DOHH2 (cell line): ENCODE measurements at regions not wholly inside any gene's neighbourhood (a gene's known extent, or its start where the extent isn't known, plus 50 kb on each side); places are given as distances from the start of the nearest gene placed in this dataset.

Source experiments
- H3F3A ChIP-seq: fragments of 200-600 bp; sonication (generic), shearing (Covaris generic); 2 replicates; pipeline ENCODE4 v1.6.0; 2016; ENCODE audit warnings: antibody characterized with exemption, mild to moderate bottlenecking; ENCODE audit not compliant: control insufficient read depth, insufficient read depth
- H3K27ac ChIP-seq: fragments of 200-600 bp; sonication (generic); 2 replicates; pipeline ENCODE4 v1.5.1; 2014; ENCODE audit warnings: low read depth, mild to moderate bottlenecking, low read length, moderate library complexity
- H3K27me3 ChIP-seq: fragments of 200-600 bp; sonication (generic); 2 replicates; pipeline ENCODE4 v1.6.1; 2014; ENCODE audit warnings: mild to moderate bottlenecking, low read length, mixed read lengths; ENCODE audit not compliant: control insufficient read depth
- H3K36me3 ChIP-seq: fragments of 200-600 bp; sonication (generic); 2 replicates; pipeline ENCODE4 v1.6.1; 2014; ENCODE audit warnings: mild to moderate bottlenecking, low read length, moderate library complexity, mixed read lengths; ENCODE audit not compliant: control insufficient read depth
- H3K4me1 ChIP-seq: fragments of 200-600 bp; sonication (generic); 2 replicates; pipeline ENCODE4 v1.6.1; 2014; ENCODE audit warnings: mild to moderate bottlenecking, low read length, mixed read lengths; ENCODE audit not compliant: control insufficient read depth
- H3K4me2 ChIP-seq: fragments of 200-600 bp; sonication (generic); 2 replicates; pipeline ENCODE4 v1.6.0; 2014; ENCODE audit warnings: mild to moderate bottlenecking, low read length, moderate library complexity
- H3K4me3 ChIP-seq: fragments of 200-600 bp; sonication (generic); 2 replicates; pipeline ENCODE4 v1.5.1; 2014; ENCODE audit warnings: mild to moderate bottlenecking, low read length, mixed read lengths
- H3K79me2 ChIP-seq: fragments of 200-600 bp; sonication (generic); 2 replicates; pipeline ENCODE4 v1.6.1; 2014; ENCODE audit warnings: mild to moderate bottlenecking, low read length, mixed read lengths; ENCODE audit not compliant: control insufficient read depth
- H3K9me2 ChIP-seq: fragments of 200-600 bp; sonication (generic); replicated peaks from 2 replicates; pipeline ENCODE4 v1.6.1; 2014; ENCODE audit warnings: mild to moderate bottlenecking, low read length, mixed read lengths; ENCODE audit not compliant: control insufficient read depth
- H3K9me3 ChIP-seq: fragments of 200-600 bp; sonication (generic); 2 replicates; pipeline ENCODE4 v1.6.1; 2014; ENCODE audit warnings: antibody characterized with exemption, low read length, mixed read lengths; ENCODE audit not compliant: control insufficient read depth, insufficient read depth
- H4K20me1 ChIP-seq: fragments of 200-600 bp; sonication (generic); 2 replicates; pipeline ENCODE4 v1.6.0; 2014; ENCODE audit warnings: low read depth, mild to moderate bottlenecking, antibody characterized with exemption, low read length, moderate library complexity; ENCODE audit not compliant: control insufficient read depth, insufficient read depth
- CTCF ChIP-seq: fragments of 200-600 bp; sonication (generic); IDR thresholded peaks from one replicate; pipeline ENCODE4 v1.5.1; 2014; ENCODE audit warnings: antibody characterized with exemption, mild to moderate bottlenecking, low read depth, low read length; ENCODE audit not compliant: poor library complexity, severe bottlenecking
- EZH2phosphoT487 ChIP-seq: fragments of 200-600 bp; sonication (generic); IDR thresholded peaks from 2 replicates; pipeline ENCODE4 v1.6.1; 2017; ENCODE audit warnings: borderline replicate concordance, mild to moderate bottlenecking, antibody characterized with exemption, low read length, moderate library complexity, mixed read lengths

DNA sequence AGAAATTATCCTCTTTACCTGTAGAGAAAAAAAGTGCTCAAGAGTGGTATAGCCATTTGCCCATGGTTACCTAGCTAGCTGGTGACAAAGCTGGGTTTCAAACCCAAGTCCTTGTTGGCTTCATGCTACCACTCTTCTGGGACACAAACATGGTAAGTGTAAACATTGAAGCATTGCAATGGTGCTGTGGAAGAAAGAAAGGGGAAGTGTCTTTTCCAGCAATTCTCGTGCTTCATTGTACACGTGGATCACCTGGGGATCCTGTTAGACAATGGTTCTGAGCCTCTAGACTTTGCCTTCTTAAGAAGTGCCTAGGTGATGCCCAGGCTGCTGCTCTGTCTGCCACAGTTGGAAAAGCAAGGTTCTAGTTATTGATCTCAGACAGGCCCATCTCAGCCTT is 134.8 kb upstream of the CTNNB1 start:
- Histone ChIP-seq H3K4me2 (no peak overlapping the region), H3K4me1 (no peaks in the 10 kb centered on the region), H3K79me2 (no peaks in the 10 kb centered on the region), H4K20me1 (no peaks in the 10 kb centered on the region), H3K4me3 (no peak overlapping the region), H3K27ac (no peak overlapping the region), H3K9me2 (no peaks in the 10 kb centered on the region), H3K36me3 (no peaks in the 10 kb centered on the region), H3K27me3 (no peaks in the 10 kb centered on the region), H3K9me3 (no peaks in the 10 kb centered on the region), H3F3A (no peaks in the 10 kb centered on the region)
- TF ChIP-seq CTCF (no peak), EZH2phosphoT487 (no peak)

DNA sequence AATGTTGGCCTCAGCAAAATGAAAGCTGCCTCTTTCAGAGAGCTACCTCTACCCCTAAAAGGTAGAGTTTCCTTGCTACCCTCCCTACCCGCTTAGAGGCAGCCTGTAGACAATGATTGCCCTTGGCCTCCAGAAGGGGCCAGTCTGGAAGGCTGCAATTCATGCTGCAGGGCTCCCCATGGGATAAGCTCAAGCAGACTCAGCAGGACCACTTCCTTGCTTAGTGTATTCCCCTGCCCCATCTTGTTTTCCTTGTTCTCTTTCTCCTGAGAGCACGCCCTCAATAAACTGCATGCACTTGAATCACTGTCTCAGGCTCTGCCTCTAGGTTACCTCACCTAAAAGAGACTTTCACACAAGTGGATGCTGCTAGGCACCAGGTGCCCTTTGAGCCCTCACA is 134.0 kb upstream of the CTNNB1 start:
- no peaks in the 10 kb centered on the region for H3K9me3 ChIP-seq
- no peaks in the 10 kb centered on the region for H3K36me3 ChIP-seq
- no peak overlapping the region for H3K27ac ChIP-seq
- H3K4me1 ChIP-seq = no peaks in the 10 kb centered on the region
- no peaks in the 10 kb centered on the region for H4K20me1 ChIP-seq
- H3K9me2 ChIP-seq = no peaks in the 10 kb centered on the region
- no peak overlapping the region for H3K4me3 ChIP-seq
- TF ChIP-seq CTCF (no peak), EZH2phosphoT487 (no peak)
- no peaks in the 10 kb centered on the region for H3K79me2 ChIP-seq
- no peaks in the 10 kb centered on the region for H3K27me3 ChIP-seq
- H3K4me2 ChIP-seq = no peak overlapping the region
- H3F3A ChIP-seq = no peaks in the 10 kb centered on the region

DNA sequence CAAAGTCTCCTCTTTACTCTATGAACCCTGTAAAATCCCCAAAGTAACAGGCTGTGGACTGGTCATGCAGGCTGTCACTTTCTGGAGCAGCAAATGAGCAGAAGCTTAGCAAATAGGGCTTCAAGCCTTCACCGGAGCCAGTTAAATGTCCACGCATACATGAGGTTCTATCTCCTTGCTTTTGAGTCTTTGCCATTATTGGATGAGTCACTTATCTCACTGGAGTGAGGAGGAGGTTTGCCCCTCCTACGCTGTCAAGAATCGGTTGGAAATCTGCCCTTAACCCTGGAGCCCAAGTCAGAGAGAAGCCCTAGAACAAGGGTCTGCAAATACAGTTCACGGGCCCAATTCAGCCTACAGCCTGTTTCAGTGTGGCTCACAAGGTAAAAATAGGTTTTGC is 126.1 kb upstream of the CTNNB1 start:
- Histone ChIP-seq H3K9me3 (no peaks in the 10 kb centered on the region), H3K27me3 (no peaks in the 10 kb centered on the region), H3K27ac (no peak overlapping the region), H3K4me2 (no peak overlapping the region), H3K9me2 (no peaks in the 10 kb centered on the region), H3K79me2 (no peaks in the 10 kb centered on the region), H4K20me1 (no peaks in the 10 kb centered on the region), H3F3A (no peaks in the 10 kb centered on the region), H3K36me3 (no peaks in the 10 kb centered on the region), H3K4me1 (no peaks in the 10 kb centered on the region), H3K4me3 (no peak overlapping the region)
- TF ChIP-seq CTCF (no peak), EZH2phosphoT487 (no peak)

- no peaks in the 10 kb centered on the region for H3F3A ChIP-seq
- H3K9me2 ChIP-seq = no peaks in the 10 kb centered on the region
- TF ChIP-seq EZH2phosphoT487 (no peak), CTCF (no peak)
- 0 out of 2 replicates have a peak, but pooled peaks cover 3% of the 10 kb centered on the region for H3K27me3 ChIP-seq
- H4K20me1 ChIP-seq = no peaks in the 10 kb centered on the region
- no peaks in the 10 kb centered on the region for H3K4me1 ChIP-seq
- H3K27ac ChIP-seq = no peak overlapping the region
- no peaks in the 10 kb centered on the region for H3K36me3 ChIP-seq
- no peak overlapping the region for H3K4me3 ChIP-seq
- H3K4me2 ChIP-seq = no peak overlapping the region
- H3K9me3 ChIP-seq = no peaks in the 10 kb centered on the region
- no peaks in the 10 kb centered on the region for H3K79me2 ChIP-seq
Observed at GRCh38 chr3:41075975-41076374, 123.3 kb upstream of the CTNNB1 start.
